SIG-M5 (cell line): ENCODE measurements at regions not wholly inside any gene's neighbourhood (a gene's known extent, or its start where the extent isn't known, plus 50 kb on each side); places are given as distances from the start of the nearest gene placed in this dataset.

Experiments used
- DNase-seq: peaks from one replicate; lab custom pipeline; 2025; lab: John Stamatoyannopoulos, UW

- no peak for DNase-seq
Measured at GRCh38 chr10:130371156-130371555, 235.0 kb downstream of the GLRX3 start.

DNA sequence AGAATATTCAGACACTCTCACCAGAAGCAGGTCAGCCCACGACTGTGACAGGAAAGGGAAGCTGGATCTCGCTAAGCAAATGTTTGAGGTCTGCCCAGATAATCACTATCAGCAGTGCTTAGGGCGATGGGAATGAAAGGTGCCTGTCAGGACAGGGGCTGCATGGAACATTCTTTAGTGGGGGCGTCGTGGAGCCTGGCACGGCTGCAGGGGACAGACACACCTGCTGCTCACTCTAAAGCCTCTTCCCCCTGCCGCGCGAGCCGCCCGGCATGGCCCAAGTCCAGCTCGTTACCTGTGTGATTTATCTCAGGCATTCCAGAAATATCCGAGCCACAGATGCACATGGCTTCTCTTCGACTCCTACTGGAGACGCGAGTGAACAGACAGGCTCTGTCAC is 235.5 kb downstream of the GLRX3 start:
- DNase-seq, result no peak

DNA sequence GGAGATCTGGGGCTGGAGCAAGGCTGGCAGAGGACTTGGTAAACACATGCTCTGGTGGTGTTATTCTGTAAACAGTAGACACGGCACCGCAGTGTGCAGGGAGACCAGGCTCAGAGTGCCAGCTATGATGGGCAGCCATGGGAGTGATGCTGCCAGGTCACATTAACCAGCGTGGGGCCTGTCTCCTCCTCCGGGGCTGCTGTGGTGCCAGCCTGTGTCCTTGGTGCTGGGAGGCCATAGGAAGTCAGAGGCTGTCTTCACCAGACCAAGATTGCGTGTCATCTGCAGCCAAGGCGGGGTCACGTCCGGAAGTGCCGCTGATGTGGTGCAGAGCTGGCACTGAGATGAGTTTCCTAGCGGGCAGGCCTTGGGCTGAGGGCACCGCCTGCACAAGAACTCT is 236.0 kb downstream of the GLRX3 start:
- no peak for DNase-seq

- DNase-seq, result no peak
Measured at GRCh38 chr10:130372866-130373265, 236.7 kb downstream of the GLRX3 start.

DNA sequence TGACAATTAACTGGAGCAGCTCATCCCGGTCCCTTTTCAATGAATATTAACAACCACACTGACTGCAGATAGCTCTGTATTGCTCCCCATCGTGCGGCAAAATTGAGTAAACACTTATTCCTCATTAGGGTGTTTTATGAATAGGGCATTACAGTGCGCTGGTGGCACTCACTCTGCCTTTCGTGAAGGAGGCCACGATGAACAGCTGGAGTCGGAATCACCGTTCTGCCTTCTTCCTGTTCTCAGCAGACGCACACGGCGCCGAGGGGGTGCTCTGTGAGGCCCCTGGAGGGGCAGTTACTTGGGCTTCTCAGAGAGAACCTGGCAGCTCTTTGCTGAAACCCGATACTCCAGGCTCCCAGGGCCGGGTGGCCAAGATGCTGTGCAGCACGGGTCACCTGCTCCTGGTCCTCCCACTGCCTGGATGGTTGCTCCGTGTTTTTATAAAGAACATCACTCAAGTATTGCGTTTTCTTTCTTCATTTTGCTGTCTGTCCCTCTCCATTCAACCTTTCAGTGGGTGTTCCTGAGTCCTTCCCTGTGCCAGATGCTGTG is 241.9 kb downstream of the GLRX3 start:
- DNase-seq, result no peak

DNA sequence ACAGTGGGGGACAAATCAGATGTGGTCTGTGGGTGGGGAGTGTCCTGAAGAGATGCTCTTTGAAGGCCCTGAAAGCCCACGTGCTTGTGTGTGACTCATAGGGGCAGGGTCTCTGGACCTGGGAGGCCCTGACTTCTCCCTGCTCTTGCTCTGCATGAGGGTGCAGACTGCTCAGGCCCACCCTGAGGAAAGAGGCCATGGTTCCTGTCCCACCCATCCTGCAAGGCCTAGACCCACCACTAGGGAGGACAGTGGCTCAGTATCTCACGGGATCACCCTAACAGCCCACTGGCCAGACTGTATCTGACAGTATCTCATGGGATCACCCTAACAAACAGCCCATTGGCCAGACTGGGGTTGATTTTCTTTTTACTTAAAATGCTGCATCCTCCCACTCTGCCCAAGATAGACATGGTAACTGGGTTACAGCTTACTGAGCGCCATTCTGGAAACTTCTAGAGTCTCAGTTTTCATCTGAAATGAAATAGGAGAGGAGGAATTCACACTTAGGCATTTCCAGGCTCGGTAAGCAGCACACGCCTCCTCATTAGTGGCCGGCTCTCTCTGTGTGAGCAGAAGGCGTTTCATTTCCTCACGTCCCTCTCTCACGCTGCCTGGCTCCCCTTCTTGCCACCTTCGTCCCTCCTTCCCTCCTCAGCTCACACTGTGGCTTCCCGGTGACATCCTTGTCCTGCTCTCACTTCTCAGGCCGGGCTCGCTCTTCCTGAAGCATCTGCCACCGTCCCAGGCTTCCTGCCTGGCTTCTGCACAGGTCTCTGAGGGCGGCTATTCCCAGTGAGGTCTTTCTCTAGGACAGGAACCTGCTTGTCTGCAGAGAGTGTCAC is 242.6 kb downstream of the GLRX3 start:
- DNase-seq, result no peak

DNA sequence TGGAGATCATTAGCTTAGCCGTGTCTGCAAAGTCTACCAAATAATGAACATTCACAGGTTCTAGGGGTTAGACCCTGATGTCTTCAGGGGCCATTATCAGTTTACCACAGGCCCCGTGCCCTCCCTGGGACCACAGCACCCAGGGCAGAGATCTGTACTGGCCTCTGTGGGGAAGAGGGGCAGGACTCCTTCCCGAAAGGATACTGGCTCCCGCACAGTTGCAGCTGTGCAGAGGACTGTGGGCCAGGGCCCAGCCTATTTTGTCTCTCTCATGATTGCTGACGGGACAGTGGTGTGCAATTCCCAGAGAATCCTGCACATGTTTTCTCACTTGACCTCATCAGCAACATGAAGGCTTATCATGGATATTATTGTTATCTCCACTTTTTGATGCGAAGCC is 243.9 kb downstream of the GLRX3 start:
- no peak for DNase-seq

DNA sequence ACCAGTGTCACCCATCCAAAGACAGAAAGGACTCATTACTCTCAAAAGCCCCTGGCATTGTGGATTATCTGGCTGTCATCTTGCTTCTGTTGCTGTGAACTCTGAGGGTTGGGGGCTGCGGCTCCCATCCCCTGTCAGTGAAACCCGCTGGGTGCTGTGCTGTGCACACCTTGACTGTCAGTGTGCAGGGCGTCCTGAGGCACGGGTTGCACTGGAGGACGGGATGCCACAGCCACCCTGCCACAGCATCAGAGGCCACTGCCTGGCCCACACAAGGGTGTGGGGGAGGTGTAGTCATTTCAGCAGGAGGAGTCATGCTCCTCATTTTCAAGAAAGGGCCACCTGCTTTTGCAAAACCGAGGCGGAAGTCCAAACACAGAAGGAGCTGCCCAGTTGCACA is 245.8 kb downstream of the GLRX3 start:
- no peak for DNase-seq

DNA sequence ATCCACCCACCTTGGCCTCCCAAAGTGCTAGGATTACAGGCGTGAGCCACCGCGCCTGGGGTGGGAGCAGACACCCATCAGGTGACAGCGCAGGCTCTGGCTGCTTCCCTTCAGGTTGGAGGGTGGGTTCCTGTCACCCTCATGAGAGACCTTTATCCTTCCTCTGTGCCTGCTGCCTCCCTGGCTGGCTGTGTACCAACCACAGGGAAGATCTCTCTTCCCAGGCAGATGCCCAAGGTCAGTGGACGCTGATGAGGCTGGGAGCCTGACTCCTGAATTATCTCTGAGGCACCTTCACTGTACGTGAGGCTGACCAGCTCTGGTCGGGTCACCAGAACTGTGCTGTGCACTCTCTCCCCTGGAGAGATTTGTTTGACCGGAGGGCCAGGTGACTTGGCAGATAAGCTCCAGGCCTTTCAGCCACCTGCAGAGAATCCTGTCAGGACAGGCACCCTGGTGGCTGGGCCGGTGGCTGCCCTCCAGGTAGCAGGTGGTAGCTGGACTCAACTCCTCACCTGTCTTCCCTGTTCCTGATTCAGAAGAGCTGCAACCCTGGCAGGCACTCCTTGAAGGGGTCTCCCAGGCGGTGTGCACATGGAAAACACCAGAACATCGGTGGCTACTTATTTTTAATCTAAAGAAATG is 251.9 kb downstream of the GLRX3 start:
- no peak for DNase-seq

- DNase-seq, result no peak
Measured at GRCh38 chr10:130388746-130389145, 252.6 kb downstream of the GLRX3 start.

DNA sequence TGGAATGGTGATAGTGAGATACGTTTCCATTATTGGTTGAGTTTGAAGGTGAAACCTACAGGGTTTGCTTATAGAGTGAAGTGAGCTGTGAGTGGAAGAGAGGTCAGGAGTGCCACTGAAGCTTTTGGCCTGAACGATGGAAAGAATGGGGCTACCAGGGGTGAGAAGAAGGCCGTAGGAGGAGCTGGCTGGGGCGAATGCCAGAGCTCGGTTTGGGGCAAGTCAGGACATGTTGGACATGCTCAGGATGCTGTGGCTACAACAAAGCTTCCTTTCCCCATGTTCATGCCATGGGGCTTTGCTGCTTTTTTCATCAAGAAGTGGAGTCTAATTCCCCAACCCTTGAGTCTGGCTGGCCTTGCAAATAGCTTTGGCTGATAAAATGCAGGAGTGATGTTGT is 253.7 kb downstream of the GLRX3 start:
- DNase-seq, result no peak

DNA sequence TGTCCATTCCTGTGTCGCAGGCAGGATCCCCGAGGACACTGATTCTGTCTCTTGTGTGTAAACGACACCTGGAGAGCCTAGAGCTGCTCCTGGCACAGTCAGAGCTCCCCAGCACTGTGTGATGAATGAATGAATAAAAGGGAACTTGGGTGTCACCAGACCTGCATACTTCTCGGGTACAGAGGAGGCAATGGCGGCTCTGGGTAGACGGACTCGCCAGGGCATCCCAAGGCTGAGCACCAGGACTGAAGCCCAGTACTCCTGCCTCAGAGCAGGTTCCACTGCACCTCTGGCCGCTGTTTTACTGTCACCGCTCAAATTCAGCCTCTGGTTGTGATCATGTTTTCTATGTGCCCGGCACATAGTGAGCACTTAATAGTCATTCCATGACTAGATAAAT is 255.8 kb downstream of the GLRX3 start:
- DNase-seq, result no peak

GRCh38 chr10:130393342-130393741 is 257.2 kb downstream of the GLRX3 start:
- DNase-seq, result no peak

GRCh38 chr10:130394832-130395231 is 258.6 kb downstream of the GLRX3 start:
- DNase-seq, result no peak

- no peak for DNase-seq
Measured at GRCh38 chr10:130395248-130395936, 259.2 kb downstream of the GLRX3 start.

DNA sequence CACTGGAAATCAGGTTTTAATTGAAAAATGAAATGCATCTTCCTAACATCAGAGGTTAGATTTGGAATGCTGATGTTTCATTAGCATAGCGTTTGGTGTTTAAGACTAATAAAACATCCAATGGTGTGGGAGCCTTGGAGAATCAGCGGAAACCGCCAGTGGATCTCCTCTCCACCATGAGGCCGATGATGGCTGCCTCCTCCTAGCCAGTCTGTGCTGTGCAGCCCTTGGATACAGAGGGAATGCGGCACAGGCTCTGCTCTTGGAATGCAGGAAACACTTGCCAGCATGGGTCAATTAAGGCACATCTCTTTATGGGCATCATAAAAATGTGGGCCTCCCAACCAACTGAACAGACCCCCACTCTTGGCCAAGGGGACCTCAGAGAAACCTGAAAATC is 259.9 kb downstream of the GLRX3 start:
- DNase-seq, result no peak

GRCh38 chr10:130398090-130398994 is 262.2 kb downstream of the GLRX3 start:
- no peak for DNase-seq

- no peak for DNase-seq
Measured at GRCh38 chr10:130399425-130399950, 263.3 kb downstream of the GLRX3 start.

DNA sequence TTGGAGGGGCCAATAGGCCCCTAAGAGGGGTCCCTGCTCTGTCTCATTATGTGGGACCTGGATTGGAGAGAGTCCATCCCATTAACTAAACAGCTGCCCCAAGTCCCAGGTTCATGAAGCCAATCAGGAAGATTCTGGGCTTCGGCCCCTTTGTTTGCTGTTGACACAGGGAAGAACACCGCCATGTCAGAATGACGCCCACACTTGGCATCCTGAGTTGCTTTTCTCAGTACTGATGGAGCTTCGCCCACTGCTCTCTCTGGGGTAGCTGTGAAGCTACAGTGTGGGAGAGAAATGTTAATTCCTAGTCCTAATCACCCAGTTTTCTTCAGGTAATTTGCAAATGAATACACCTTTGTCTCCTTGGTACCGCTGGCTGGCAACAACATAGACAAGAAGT is 264.7 kb downstream of the GLRX3 start:
- no peak for DNase-seq

DNA sequence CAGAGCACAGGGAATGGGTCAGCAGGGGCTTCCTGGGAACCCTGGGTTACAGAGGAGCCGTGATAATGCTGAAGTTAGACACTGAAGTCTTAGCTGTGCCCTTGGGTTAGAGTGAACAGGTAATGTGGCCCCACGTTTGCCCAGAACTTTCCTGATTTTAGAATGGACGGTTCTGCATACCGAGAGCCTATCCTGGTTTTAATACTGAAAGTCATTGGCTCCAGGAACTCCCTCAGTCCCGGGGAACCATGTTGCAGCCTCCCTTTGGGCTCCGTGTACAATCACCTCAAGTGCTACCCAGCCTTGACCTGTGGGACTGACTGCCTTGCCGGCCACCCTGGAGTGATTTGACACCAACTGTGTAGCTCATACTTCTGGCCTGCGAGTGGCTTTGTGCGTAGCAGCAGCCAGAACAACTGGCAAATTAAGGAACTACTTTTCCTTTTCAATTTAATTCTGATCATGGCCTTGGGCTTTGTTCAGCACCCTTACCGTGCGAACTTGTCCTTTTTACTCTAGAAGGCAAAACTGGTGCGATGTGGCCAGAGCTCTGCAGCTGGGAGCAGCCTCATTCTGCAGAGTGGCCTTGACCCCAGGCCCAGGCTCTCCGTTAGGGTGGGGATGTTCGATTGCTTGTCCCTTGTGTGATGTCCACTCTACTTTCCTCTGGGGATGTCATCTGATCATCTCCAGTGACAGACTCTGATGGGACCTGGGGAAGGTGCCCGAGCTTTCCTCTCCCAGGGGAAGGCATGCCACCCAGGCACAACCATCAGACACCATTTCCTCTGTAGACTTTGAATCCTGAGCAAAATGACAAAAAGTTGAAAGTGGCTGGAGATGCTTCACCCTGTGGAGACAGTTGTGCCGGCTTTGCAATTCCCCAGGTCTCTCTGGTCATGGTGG is 265.9 kb downstream of the GLRX3 start:
- no peak for DNase-seq
